NCI-H2107 treated with DMSO at 0.1 percent for 48 hours (cell line): ENCODE measurements at regions not wholly inside any gene's neighbourhood (a gene's known extent, or its start where the extent isn't known, plus 50 kb on each side); places are given as distances from the start of the nearest gene placed in this dataset.

ENCODE experiments used
- DNase-seq: peaks from one replicate; lab custom pipeline; 2025; ENCODE audit not compliant: unreplicated experiment; lab: John Stamatoyannopoulos, UW

DNA sequence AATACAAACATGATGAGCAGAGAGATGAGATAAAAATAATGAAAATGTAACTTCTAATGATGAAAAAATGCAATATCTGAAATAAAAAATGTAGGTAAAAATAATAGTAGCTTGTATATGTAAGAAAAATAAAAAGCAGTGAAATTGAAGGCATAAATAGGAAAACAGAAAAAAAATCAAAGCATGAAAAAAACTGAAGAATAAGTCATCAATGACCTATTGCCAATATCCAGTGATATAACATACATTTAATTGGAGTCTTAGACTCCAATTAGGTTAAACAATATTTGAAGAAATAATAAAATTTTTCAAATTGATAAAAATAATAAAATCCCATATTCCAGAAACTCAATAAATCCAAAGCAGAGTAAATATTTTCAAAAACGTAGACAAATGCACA, 114.0 kb upstream of the HDGFL1 start:
- DNase-seq = no peak

DNA sequence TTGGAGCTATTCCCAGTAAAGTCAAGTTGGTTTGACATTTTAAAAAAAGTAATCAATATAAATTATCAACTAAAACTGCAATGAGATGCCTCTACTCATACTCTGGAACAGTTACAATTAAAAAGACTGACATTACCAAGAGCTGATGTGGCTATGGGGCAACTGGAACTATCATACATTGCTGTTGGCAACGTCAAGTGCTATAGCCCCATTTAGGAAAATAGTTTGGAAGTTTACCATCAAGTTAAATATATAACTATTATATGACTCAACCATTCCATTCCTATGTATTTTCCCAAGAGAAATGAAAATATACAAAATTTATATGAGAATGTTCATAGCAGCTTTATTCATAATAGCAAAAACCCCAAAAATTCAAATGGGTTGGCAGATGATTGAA, 111.4 kb upstream of the HDGFL1 start:
- no peak for DNase-seq

- no peak for DNase-seq
Observed at GRCh38 chr6:22466665-22467245, 102.6 kb upstream of the HDGFL1 start.

GRCh38 chr6:22467645-22468044, 101.7 kb upstream of the HDGFL1 start:
- no peak for DNase-seq

- no peak for DNase-seq
Observed at GRCh38 chr6:22468256-22468965, 101.0 kb upstream of the HDGFL1 start.

- DNase-seq = no peak
Observed at GRCh38 chr6:22470454-22471131, 98.8 kb upstream of the HDGFL1 start.

- no peak for DNase-seq
Observed at GRCh38 chr6:22471132-22471690, 98.2 kb upstream of the HDGFL1 start.

- no peak for DNase-seq
Observed at GRCh38 chr6:22471746-22472145, 97.6 kb upstream of the HDGFL1 start.

DNA sequence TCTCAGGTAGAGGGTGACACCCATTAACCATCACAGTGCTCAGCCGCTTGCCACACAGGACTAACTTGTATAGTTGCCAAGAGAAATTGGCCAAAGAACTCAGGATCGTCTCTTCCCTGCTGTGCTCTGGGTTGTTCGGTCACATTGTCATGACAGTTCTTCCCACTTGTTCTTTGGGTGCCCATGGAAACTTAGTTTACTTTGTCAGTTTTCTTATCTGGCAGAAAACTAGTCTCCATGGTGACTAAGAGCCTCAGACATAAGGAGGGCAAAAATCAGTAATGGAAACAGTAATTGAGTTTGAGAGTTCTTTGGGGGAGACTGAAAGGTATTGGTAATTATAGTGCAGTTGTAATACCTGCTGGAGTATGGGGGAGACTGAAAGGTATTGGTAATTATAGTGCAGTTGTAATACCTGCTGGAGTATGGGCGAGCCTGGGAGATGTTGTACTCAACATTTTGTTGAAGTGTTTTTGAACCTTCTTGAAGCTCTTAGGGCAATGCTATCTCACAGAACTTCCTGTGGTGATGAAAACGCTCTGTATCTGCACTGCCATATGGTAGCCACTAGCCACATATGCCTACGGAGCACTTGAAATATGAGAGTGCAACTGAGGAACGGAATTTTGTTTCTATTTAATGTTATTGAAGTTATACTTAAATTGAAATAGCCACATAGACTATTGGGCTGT, 95.2 kb upstream of the HDGFL1 start:
- DNase-seq = no peak

DNA sequence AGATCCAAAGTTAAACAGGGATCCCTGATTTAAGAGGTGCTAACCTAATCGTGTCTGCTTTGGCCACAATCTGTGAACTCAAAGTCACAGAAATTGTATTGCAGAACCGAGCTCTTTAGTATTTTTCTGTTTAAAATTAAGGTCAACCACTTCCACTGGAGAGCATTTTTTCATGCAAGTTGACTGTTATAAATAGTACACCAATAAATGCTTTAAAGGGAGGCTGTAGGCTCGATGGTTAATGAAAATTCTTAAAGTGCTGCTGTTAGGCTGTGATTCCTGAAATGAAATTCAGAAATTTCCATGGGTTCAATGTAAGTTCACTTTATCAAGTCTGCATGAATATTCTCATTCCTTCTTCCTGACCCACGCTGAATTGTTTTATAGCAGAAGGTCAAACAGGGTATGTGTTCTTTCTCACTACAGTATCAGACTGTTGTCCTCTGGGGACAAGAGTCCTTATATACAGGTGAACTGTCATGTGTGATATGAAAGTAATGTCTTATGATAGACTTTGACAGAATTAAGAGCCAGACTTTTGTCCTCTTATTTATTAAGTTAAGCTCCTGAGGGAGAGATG, 92.5 kb upstream of the HDGFL1 start:
- DNase-seq = no peak

DNA sequence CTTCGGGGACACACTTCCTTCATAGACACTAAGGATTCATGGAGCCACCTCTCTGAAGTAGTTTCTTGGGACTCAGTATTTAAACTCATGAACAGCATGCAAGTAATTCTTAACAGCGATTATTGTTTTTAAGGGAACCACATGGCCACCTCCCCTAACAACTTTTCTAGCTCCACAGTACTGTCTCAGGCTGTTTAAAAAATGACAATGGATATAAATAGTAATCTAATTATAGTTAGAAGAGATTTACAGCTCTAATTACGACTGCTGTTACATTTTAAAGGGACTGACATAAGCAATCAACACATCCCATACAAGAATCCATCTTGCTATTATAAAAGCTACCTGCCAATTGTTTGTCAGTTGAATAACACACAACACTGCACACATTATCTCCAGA, 72.1 kb upstream of the HDGFL1 start:
- no peak for DNase-seq

DNA sequence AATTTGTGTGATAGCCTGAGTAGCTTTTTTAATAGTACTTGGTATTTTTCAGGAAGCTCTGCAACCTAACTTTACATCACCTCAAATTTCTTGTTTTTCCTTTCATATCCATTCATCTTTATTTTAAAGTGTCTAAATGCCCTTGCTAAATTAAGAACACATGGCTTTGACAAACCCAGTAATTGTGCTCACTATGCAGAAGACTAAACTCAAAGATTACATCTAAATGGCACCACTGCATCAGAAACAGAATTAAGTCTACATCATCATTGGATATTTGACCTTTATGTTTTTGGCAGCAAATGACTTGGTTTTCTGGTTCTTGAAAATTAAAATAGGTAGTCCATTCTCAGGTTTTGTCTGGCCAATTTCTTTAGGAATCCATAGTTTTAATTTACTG, 69.6 kb upstream of the HDGFL1 start:
- no peak for DNase-seq

GRCh38 chr6:22506496-22506895, 62.9 kb upstream of the HDGFL1 start:
- DNase-seq = no peak

DNA sequence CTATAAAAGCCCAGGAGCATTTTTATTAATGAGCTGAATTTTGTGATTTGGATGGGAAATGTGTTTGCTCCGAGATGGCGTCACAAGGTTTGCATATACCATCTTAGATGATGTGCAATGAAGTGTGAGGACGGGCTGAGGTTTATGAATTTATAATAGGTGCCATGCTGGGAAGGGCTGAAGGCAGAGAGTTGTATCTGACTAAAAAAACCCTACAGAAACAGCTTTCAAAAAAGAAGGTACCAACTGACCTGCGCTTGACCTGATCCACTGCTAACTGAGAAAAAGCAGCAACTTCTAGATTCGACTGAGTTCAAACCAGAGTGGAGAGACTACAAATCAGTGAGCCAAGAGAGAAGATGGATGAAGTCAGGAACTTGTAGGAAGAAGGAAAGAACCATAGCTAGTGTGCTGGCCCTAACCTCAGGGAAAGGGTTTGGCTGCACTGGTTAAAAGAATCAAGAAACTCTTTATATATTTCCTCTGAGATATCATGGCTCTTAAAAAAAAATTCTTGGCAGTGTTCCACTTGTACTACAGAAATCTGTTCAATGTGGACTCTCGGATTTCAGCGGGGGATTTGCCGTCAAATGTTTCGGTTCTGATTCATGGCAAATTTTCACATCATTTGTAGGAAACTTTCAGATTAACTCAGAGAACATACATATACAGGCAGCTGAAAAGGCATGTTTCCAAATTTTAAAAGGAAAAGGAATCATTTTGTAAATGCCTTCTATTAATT, 56.5 kb upstream of the HDGFL1 start:
- no peak for DNase-seq

DNA sequence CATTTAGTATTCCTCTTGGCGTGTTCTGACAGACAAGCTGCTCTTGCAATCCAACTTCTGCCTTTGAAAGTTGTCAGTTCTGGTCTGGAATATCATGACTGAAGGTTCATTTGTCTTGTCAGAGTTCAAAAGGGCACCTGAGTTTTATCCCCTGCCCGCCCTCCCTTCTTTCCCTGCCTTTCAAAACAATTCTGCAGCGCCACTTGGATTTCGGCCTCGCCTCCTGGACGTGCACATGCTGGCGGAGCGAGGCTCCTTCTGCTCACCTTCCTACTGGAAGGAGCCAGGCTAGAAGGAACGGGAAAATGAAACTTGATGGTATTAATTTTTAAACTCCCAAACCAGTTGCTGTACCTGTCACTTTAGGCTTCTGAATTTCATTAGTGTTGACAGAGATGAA, 55.7 kb upstream of the HDGFL1 start:
- DNase-seq = no peak

GRCh38 chr6:22519237-22519636, 50.1 kb upstream of the HDGFL1 start:
- DNase-seq = no peak
